ENCODE measurements at regions not wholly inside any gene's neighbourhood (a gene's known extent, or its start where the extent isn't known, plus 50 kb on each side); places are given as distances from the start of the nearest gene placed in this dataset.

GRCh38 chr18:56479841-56480240 is 158.6 kb downstream of the TXNL1 start:
- TF ChIP-seq EZH2 (optimal IDR thresholded peaks at IDR 0.05; ENCODE audit: low read depth, low read length), result no peak
- TF ChIP-seq, protein P1, sequence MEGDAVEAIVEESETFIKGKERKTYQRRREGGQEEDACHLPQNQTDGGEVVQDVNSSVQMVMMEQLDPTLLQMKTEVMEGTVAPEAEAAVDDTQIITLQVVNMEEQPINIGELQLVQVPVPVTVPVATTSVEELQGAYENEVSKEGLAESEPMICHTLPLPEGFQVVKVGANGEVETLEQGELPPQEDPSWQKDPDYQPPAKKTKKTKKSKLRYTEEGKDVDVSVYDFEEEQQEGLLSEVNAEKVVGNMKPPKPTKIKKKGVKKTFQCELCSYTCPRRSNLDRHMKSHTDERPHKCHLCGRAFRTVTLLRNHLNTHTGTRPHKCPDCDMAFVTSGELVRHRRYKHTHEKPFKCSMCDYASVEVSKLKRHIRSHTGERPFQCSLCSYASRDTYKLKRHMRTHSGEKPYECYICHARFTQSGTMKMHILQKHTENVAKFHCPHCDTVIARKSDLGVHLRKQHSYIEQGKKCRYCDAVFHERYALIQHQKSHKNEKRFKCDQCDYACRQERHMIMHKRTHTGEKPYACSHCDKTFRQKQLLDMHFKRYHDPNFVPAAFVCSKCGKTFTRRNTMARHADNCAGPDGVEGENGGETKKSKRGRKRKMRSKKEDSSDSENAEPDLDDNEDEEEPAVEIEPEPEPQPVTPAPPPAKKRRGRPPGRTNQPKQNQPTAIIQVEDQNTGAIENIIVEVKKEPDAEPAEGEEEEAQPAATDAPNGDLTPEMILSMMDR (IDR thresholded peaks at IDR 0.05; ENCODE audit: low read length), result no peak
- TF ChIP-seq EZH2phosphoT487 (IDR thresholded peaks at IDR 0.05; ENCODE audit: low read length), result no peak
- DNase-seq, result no peak
- H3K4me2 ChIP-seq (ENCODE audit: low read depth, low read length), result no peak overlapping the region

DNA sequence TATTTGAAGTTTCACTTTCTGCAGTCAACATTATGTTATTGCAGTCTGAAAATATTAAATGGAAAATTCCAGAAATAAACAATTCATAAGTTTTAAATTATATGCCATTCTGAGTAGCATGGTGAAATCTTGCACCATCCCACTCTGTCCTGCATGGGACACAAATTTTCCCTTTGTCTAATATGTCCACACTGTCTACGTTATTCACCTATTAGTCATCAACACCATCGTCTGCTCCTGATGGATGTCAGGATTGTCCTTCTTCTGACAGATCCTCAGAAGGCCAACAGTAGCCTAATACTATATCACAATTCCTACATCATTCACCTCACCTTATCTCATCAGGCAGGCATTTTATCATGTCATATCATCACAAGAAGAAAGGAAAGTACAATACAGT is 163.1 kb downstream of the TXNL1 start:
- H3K4me1 ChIP-seq (ENCODE audit: low read length), result no peaks in the 10 kb centered on the region
- H3K36me3 ChIP-seq (replicated peaks; ENCODE audit: insufficient read depth, low read length), result no peaks in the 10 kb centered on the region
- no peak for TF ChIP-seq EZH2 (optimal IDR thresholded peaks at IDR 0.05; ENCODE audit: low read depth, low read length)
- TF ChIP-seq, protein P1 (IDR thresholded peaks at IDR 0.05; ENCODE audit: low read length), result no peak
- H3K9ac ChIP-seq (ENCODE audit: low read length), result no peak overlapping the region
- H3K27ac ChIP-seq (ENCODE audit: low read length), result no peak overlapping the region
- H3K4me3 ChIP-seq (ENCODE audit: low read length), result no peak overlapping the region
- no peak overlapping the region for H3K4me2 ChIP-seq (ENCODE audit: low read depth, low read length)
- H3K9me3 ChIP-seq (replicated peaks; ENCODE audit: insufficient read depth, low read length), result no peaks in the 10 kb centered on the region
- H3F3A ChIP-seq (ENCODE audit: insufficient read depth, low read length), result no peaks in the 10 kb centered on the region
- H2AFZ ChIP-seq (ENCODE audit: low read length), result no peak overlapping the region
- H3K27me3 ChIP-seq (replicated peaks; ENCODE audit: insufficient read depth, low read length), result no peaks in the 10 kb centered on the region
- no peaks in the 10 kb centered on the region for H4K20me1 ChIP-seq (ENCODE audit: insufficient read depth, low read length)
- no peaks in the 10 kb centered on the region for H3K9me2 ChIP-seq (replicated peaks; ENCODE audit: insufficient read depth, low read length)
- no peaks in the 10 kb centered on the region for H3K79me2 ChIP-seq (ENCODE audit: low read length)
- DNase-seq, result no peak

More at GRCh38 chr18:56479841-56480240, 158.6 kb downstream of the TXNL1 start:
- no peaks in the 10 kb centered on the region for H3K79me2 ChIP-seq (ENCODE audit: low read length)
- no peak overlapping the region for H2AFZ ChIP-seq (ENCODE audit: low read length)
- H3K9ac ChIP-seq (ENCODE audit: low read length), result no peak overlapping the region
- no peaks in the 10 kb centered on the region for H3K9me2 ChIP-seq (replicated peaks; ENCODE audit: insufficient read depth, low read length)
- no peaks in the 10 kb centered on the region for H3K4me1 ChIP-seq (ENCODE audit: low read length)
- no peaks in the 10 kb centered on the region for H3F3A ChIP-seq (ENCODE audit: insufficient read depth, low read length)
- no peaks in the 10 kb centered on the region for H3K9me3 ChIP-seq (replicated peaks; ENCODE audit: insufficient read depth, low read length)
- no peak overlapping the region for H3K27ac ChIP-seq (ENCODE audit: low read length)
- no peak overlapping the region for H3K4me3 ChIP-seq (ENCODE audit: low read length)
- no peaks in the 10 kb centered on the region for H3K27me3 ChIP-seq (replicated peaks; ENCODE audit: insufficient read depth, low read length)
- H3K36me3 ChIP-seq (replicated peaks; ENCODE audit: insufficient read depth, low read length), result no peaks in the 10 kb centered on the region
- no peaks in the 10 kb centered on the region for H4K20me1 ChIP-seq (ENCODE audit: insufficient read depth, low read length)

DNA sequence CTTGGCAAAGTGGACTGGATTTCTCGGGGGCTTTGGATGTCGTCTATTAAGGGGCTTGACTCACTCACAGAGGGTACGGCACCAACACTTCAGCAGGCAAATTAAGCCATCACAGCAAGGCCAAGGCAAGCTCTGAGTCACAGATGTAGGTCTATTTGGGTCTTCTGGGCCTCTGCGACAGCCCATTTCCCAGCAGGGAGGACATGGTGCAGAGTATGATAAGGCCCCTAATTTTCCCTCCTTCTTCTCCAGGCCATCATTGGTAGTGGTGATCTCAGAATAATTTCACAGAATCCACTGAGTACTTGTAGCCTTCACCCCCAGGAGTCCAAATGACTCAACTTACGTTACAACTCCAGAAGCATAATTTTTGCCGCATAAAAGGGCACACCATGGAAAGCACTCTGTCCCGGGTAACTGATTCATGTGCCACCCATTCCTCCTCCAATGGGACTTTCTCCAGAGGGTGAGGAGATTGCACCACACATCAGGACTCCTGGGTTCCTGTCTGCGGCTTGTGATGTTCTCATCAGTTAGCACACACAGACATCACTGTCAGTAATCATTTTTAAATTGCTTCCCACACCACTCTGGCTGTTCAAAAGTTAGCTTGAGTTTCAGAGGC is 164.9 kb downstream of the TXNL1 start:
- H3K79me2 ChIP-seq (ENCODE audit: low read length), result no peaks in the 10 kb centered on the region
- no peaks in the 10 kb centered on the region for H3F3A ChIP-seq (ENCODE audit: insufficient read depth, low read length)
- no peak overlapping the region for H3K27ac ChIP-seq (ENCODE audit: low read length)
- no peaks in the 10 kb centered on the region for H3K27me3 ChIP-seq (replicated peaks; ENCODE audit: insufficient read depth, low read length)
- no peak overlapping the region for H3K4me3 ChIP-seq (ENCODE audit: low read length)
- no peak overlapping the region for H3K9ac ChIP-seq (ENCODE audit: low read length)
- H3K36me3 ChIP-seq (replicated peaks; ENCODE audit: insufficient read depth, low read length), result no peaks in the 10 kb centered on the region
- no peaks in the 10 kb centered on the region for H3K9me3 ChIP-seq (replicated peaks; ENCODE audit: insufficient read depth, low read length)
- TF ChIP-seq EZH2 (optimal IDR thresholded peaks at IDR 0.05; ENCODE audit: low read depth, low read length) (no peak), EZH2phosphoT487 (IDR thresholded peaks at IDR 0.05; ENCODE audit: low read length) (no peak)
- TF ChIP-seq, protein P1 (IDR thresholded peaks at IDR 0.05; ENCODE audit: low read length), result no peak
- no peaks in the 10 kb centered on the region for H4K20me1 ChIP-seq (ENCODE audit: insufficient read depth, low read length)
- H3K4me1 ChIP-seq (ENCODE audit: low read length), result no peaks in the 10 kb centered on the region
- no peaks in the 10 kb centered on the region for H3K9me2 ChIP-seq (replicated peaks; ENCODE audit: insufficient read depth, low read length)
- DNase-seq, result no peak
- H3K4me2 ChIP-seq (ENCODE audit: low read depth, low read length), result no peak overlapping the region
- H2AFZ ChIP-seq (ENCODE audit: low read length), result no peak overlapping the region

Data from MM.1S (cell line).